ENCODE measurements at regions not wholly inside any gene's neighbourhood (a gene's known extent, or its start where the extent isn't known, plus 50 kb on each side); places are given as distances from the start of the nearest gene placed in this dataset.

GRCh38 chr12:72986963-72987362, 714.8 kb downstream of the TRHDE start:
- TF ChIP-seq CTCF (conservative IDR thresholded peaks at IDR 0.05 in 1 of 2, IDR thresholded peaks at IDR 0.05 in 1 of 2; ENCODE audit: extremely low read depth in 1 of 2, insufficient read depth in 1 of 2, low read depth in 1 of 2, low read length in 2 of 2) = no peak
- TF ChIP-seq EZH2 (IDR thresholded peaks at IDR 0.05; ENCODE audit: borderline replicate concordance, low read length) = no peak
